Fibroblast of skin of right quadriceps (primary cell): ENCODE measurements at regions not wholly inside any gene's neighbourhood (a gene's known extent, or its start where the extent isn't known, plus 50 kb on each side); places are given as distances from the start of the nearest gene placed in this dataset.

Experiments used
- DNase-seq: peaks from one replicate; pipeline ENCODE4 v3.0.0-alpha.2; 2013

- DNase-seq: peak; percentile 59
Observed at GRCh38 chr2:207257251-207258250, 91.8 kb upstream of the KLF7 start.

- peak; percentile 100 for DNase-seq
Observed at GRCh38 chr2:207258263-207258991, 92.7 kb upstream of the KLF7 start.

DNA sequence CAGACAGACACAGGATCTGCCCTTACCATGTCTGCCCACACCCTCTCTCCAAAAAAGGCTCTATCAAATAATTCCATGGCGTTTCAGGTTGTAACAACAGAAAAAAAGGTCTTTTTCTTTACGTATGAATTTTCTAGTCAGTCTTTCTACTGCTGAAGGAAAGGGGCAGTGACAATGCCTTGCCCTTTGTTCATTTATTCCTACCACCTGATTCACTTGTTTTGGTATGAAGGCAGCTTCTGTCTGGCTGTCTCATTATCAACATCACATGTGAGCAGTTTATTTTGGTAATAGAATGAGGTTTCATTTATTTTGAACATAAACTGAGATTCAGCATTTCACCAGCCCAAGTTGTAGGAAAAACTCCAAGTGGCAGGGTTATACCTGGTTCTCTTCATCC, 94.3 kb upstream of the KLF7 start:
- no peak for DNase-seq

DNA sequence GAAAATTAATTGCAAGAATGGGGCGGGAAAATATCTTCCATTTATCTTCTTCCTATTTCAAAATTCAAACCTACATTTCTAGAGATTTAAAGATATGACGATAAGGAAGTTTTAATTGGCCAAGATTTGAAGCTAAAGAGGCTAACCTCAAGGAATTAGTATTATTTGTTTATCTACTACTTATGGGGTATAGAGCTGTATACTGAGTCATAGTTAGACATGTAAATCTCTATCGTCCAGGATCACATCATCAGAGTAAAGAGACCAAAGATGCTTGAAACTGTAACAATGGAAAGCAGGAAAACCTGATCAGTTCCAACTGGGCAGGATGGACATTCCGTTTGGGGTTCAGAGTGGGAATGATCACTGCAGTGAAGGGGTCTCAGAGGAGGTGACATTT, 95.2 kb upstream of the KLF7 start:
- DNase-seq: peak; percentile 59

DNA sequence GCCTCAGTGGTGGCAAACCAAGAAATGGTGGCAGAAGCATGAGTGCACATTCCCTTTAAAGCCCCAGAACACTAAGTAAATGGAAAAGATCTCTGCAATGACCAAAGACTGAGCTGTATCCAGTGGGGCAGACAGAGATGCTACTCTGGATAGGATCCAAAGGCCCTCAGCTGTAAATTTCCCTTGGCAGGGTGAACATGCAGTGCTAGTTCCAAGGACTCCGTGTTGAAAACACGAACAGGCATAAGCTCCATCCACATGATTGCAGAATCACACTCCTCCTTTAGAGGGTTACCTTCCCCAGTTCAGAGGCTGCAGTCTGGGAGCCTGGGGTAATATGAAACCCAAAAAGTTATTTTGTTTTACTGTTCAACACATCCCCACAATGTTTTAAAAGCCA, 98.6 kb upstream of the KLF7 start:
- DNase-seq: no peak

DNA sequence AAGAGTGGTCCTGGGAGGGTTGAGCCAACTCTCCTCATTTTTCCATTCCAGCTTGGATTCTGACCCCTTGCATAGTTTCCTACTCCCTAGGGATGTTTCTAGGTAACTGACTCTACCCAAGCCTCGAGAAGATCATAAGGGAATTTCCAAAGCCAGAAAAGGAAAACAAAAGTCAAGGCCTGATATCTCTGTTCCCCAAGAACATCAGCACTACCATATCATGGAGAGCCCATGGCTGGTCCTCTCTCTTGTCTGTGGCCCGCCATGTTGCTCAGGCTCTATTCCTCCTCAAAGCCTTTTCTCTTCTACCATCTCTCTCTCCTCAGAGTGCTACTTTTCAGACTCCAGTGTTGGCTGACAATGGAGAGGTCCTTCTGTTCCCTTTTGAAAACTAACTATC, 99.6 kb upstream of the KLF7 start:
- DNase-seq: no peak

- no peak for DNase-seq
Observed at GRCh38 chr2:207265869-207266268, 100.1 kb upstream of the KLF7 start.

GRCh38 chr2:207266648-207267047, 100.9 kb upstream of the KLF7 start:
- no peak for DNase-seq

- DNase-seq: no peak
Observed at GRCh38 chr2:207269038-207269437, 103.3 kb upstream of the KLF7 start.

GRCh38 chr2:207274530-207275189, 108.9 kb upstream of the KLF7 start:
- peak; percentile 73 for DNase-seq

GRCh38 chr2:207275779-207276178, 110.0 kb upstream of the KLF7 start:
- no peak for DNase-seq

- DNase-seq: no peak
Observed at GRCh38 chr2:207276248-207276647, 110.5 kb upstream of the KLF7 start.

GRCh38 chr2:207276858-207277257, 111.1 kb upstream of the KLF7 start:
- DNase-seq: no peak

DNA sequence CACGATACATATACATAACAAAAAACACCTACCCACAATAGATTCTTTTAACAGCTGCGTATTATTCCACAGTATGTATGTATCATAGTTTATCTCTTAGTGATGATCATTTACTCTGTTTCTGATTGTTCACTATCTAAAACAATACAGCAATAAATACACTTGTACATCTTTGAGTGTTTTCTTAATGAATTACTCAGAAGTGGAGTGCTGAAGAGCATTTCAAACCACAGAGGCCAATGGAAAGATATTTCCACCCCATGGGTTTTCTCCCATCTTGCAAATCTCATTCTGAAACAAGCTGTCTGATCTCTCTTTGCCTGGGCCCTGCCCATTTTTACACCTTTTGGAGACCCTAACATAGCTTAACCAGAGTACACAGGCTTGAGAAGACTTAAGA, 113.8 kb upstream of the KLF7 start:
- no peak for DNase-seq

GRCh38 chr2:207281436-207281835, 115.7 kb upstream of the KLF7 start:
- DNase-seq: no peak

DNA sequence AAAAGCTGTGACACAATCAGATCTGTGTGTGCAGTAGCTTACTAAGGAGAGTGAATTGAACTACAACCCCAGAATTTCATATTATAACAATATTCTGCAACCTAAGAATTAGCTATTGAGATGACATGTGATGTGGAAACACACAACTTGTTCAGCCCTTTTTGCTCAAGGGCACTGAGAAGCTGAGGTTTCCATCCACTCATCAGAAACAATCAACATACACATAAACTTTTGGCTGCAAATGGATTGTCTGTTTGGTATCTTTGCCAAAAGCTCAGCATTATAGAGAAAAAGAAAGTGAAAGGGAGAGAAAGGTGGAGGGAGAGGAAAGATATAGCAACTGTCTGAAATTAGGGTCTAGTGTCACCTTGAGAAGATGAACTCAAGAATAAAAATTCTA, 117.2 kb upstream of the KLF7 start:
- no peak for DNase-seq

GRCh38 chr2:207283356-207283755, 117.6 kb upstream of the KLF7 start:
- DNase-seq: no peak

GRCh38 chr2:207284556-207285472, 119.1 kb upstream of the KLF7 start:
- DNase-seq: no peak

DNA sequence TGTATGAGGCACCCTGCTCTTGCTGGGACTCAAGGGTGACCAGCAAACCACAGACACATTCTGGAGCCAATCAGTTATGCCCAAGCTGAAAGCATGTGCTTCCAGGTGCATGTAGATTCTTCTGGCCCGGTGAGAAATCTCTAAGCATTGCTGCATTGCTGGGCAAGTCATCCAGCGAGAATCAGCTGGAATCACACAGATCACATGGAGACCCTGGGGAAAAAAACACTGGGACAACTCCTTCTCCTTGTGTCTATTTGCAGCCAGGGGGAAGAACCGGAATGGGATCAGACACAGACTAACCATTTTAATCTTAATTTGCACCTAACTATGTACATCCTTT, 119.7 kb upstream of the KLF7 start:
- peak; percentile 20 for DNase-seq

GRCh38 chr2:207286106-207286505, 120.4 kb upstream of the KLF7 start:
- DNase-seq: no peak

DNA sequence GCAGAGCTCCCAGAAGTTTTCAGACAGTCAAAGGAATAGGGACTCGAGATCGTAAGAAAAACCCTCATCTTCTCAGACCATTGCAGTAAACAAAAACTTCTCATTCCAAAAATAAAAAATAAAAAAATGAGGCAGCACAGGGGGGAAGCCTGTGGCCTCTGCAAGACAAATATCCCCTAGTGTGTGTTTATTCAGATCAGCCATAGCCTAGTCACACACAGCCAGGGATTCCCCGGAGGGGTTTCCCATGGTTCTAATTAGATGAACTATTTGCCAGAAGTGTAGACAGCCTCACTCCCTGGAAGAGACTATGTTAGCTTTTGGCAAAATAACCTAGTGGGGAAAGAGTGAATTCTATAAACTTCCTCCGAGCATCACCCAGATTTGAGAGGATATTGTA, 122.9 kb upstream of the KLF7 start:
- DNase-seq: no peak

GRCh38 chr2:207289295-207290018, 123.7 kb upstream of the KLF7 start:
- DNase-seq: no peak
